Activated T-cell treated with anti-CD3 and anti-CD28 coated beads for 24 hours (primary cell): ENCODE measurements at regions not wholly inside any gene's neighbourhood (a gene's known extent, or its start where the extent isn't known, plus 50 kb on each side); places are given as distances from the start of the nearest gene placed in this dataset.
A peak's percentile ranks its signal among the peaks of the same experiment; 100 is the strongest.

Experiments
- DNase-seq: peaks from one replicate; pipeline ENCODE4 v3.0.0-alpha.2; 2020; ENCODE audit warnings: low read depth

DNA sequence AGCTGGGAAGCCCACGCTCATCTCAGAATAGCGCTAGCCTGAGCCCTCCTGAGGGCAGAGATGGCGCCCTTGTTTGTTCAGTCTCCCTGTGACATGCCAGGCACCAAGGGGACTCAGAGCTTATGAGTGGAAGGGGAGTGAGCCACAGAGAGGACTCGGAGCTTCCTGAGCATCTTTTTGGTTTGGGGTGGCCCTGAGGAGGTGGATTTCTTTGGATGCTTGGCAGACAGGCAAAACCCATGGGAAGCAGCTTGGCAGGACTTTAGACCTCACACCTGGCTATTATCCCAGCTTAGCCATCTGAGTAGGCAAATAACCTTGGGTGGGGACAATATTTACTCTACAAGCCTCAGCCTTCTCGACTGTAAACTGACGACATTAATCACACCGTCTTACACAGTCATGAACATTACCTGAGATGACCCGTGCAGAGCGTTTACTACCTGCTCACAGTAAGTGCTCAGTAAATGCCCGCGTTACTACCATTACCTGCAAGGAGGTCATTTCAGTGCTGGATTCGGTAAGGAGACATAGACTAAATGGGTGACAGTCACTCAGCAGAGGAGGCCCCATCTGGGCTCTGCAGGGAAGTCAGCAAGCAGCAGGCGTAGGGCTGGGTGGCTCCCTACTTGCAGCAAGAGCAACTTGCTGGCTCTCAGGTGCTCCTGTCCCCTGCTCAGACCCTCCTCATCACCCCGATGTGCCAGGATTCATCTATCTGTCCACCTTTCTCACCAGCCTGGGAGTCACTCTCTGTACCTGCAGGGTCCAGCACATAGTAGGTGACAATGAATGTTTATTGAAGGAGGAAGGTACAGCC lies 54.9 kb downstream of the KLHDC7A start:
- no peak for DNase-seq

DNA sequence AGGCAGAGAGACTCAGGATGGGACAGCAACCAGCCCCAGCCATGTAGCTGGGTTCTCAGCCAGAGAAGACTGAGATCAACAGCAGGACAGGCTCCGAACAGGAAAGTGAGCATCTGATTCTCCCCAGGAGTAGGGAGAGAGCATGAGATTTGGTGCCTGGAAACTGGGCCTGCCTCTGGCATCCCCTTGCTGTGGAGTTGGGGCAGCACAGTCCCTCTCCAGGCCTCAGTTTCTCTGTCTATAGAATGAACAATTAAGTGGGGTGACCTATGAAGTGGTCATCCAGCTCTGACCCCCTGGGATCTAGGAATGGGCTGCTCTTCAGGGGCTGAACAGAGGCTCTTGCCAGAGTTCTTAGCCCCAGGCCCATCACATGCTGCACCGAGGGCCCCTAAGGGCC lies 55.6 kb downstream of the KLHDC7A start:
- DNase-seq = no peak

DNA sequence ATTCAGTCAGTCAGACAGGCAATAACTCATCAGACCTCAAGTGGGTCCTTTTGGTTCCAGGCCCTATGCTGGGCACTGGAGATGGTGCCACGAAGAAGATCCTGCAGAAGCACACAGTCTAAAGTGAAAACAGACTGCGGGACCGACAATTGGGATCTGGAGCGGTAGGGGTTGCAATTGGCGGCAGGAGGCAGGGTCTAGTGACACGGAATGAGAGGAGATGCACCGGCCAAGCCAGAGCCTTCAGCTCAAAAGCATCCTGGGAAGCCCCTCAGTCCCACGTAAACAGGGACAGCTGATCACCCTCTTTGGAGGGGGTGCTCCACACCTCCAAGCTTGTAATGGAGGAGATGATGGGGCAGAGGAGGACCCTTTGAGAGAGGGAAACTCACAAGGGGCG lies 56.2 kb downstream of the KLHDC7A start:
- DNase-seq = no peak

DNA sequence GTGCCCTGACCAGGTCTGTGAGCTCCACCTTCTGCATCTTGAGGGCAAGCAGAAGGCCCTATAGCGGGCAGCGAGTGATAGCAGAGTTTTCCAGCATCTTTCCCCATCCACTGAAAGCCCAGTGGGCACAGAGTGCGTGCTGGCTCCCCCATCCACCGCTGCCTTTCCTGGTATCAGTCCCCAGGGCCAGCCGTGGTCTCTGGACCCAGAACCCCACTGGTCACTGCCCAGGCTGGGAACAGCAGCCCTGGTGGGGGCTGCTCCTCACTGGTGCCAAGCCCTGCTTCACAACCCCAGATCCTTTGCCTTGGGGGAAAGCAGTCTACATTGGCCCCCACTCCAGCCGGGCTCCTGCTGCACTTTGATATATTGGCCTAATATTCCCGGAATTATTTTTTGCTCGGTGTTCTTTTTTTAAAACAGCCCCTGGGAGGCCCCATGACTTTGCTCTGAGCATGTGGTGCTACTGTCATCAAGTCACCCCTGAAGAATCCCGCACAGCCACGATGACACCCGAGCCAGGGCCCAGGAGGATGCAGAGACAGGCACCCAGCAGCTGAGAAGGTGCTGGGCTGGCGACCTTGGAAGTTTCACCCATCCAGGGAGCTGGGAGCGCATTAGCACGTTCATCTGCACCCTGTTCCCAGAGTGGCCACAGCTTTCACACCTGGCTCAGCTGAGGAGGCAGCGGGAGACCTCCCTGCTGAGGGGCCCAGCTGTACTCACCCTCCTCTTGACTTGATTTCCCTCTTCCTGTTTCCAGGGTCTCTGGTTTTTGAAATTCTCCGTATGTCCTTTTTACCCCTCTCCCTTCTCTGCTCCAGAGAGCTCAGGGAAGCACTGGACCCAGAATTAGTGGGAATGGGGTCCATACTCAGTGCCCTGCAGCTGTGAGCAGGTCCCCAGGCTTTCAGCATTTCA lies 56.9 kb downstream of the KLHDC7A start:
- no peak for DNase-seq

DNA sequence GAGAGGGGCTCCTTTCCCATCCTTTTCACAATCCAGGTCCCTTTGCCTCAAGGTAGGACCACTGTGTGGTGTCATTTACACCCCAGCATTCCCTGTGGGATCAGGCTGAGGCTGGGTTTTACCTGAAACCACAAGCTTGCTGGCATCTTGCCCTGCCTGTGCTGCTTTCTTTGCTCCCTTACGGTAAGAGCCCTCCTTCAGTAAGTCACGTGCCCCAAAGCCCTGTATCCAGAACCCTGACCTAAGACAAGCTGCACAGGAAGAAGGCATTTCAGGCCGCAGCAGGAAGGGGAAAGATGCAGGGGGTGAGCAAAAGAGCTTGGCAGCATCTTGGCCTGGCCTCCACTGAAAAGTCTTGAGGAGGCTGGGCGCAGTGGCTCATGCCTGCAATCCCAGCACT lies 58.4 kb downstream of the KLHDC7A start:
- no peak for DNase-seq

DNA sequence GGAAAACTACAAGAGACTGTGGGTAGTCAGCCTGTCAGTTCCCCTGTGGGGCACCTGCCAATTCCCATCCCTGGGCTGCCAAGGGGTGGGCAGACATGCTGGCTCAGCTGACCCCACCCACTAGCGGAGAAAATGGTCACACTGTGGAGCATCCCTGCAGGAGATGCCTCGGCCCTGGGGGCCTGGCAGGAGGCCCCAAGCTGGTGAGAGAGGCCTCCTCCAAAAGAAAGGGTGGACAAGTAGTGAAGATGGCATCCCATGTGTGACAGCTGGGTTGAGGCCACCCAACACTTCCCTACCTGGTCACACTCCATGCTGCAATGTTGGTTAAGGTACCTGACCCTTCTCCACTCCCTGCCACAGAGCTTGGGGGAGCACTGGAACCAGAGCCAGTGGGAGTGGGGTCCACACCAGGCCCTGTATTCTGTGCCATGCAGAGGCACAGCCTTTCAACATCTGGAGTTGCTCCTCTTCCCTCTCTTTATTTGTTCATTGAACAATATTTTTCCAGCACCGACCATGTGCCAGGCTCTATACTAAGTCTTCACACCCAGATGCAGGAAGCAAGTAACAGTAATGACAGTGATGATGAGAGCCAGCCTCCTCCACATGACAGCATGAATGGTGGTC lies 59.5 kb downstream of the KLHDC7A start:
- DNase-seq = no peak

DNA sequence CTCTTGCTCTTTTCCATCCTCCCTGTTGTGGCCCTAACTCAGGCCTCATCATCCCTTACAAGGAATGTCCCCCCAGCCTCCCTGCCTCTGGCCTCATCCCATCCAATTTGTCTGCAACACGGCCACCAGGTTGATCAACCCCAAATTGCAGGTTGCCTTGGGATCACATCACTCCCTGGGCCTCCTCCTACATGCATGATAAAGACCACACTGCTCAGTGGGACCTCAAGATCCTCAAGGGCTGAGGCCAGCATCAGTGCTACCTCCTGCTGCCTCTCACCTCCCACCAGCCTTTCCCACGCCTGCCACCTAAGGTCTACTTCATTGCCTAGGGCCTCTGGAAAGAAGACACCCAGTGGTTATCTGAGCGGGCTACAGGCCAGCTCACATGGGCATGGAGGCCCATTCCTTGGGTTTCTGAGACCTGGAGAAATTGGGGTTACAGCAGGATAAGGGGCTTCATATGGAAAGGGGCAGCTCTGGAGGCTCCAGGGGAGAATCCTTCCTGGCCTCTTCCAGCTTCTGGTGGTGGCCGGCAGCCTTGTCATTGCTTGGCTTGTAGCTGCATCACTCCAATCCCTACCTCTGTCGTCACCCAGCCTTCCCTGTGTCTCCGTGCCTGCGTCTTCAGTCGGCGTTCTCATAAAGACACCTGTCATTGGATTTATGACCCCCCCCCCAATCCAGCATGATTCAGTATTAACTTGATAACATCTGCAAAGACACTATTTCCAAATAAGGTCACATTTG lies 60.5 kb downstream of the KLHDC7A start:
- no peak for DNase-seq

DNA sequence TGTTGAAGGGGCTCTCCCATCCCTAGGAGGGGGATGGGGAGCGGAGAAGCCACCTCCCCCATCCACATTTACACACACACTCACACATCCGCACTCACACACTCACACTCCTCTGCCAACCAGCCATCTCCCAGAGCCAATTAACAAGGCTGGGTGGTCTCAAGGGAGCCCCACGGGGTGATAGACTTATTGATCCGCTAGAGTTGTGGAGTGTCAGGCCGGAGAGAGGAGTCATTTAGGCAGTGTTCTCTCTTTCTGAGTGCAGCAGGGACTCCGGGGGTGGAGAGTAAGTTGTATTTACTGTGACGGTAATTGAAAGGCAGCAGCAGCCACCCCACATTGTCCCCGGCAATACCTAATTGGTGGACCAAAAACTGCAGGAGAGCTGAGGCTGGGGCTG lies 61.6 kb downstream of the KLHDC7A start:
- no peak for DNase-seq

DNA sequence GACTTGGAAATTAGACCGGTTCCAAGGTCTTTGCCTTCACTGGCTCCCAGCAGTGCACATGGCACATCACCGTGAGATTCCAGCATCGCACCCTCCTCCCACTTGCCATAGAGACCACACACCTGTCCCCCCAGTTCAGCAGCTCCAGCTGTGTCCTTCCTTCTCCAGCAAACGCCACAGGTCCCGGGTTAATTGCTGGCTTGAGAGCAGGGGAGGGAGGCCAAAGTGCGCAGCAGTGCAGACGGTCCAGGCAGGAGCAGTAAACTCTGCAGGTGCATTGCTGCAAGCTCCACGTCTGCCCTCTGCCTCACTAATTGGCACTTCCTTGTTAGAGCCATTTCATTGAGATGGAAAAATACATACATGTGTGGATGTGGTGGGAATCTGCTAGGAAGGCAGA lies 65.3 kb downstream of the KLHDC7A start:
- DNase-seq = no peak

DNA sequence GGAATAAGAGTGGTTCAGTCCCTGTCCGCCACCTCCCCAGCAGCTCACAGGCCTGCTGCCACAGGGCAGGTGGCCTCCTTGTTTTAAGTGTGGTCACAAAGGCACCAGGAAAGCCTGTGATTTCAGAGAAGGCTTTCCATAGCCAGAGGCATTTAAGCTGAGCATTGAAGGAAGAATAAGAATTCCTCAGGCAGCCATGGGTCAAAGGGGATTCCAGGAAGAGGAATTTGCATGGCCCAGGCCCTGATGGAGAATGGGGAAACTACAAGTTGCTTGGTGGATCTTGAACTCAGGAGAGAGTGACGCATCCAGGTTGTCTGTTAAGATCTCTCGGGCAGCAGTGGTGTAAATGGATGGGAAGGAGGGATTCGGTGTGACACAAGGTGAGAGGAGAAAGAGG lies 66.7 kb downstream of the KLHDC7A start:
- no peak for DNase-seq

DNA sequence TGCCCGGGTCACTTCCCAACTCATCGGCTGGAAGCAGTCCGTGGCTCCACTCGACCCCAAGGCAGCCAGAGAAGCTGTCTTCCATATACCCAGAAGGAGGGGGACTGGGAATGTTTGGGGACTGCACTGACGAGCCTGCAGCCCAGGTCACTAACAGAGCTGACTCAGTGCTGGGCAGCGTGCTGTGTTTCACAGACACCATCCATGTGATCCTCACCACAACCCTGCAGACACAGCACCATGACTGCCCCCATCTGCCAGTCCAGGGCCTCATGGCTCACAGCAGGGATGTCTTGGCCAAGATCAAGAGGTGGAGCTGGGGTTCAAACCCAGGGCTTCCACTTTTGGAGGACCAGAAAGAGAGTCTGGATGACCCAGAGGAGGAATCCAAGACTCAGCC lies 67.9 kb downstream of the KLHDC7A start:
- DNase-seq = no peak

DNA sequence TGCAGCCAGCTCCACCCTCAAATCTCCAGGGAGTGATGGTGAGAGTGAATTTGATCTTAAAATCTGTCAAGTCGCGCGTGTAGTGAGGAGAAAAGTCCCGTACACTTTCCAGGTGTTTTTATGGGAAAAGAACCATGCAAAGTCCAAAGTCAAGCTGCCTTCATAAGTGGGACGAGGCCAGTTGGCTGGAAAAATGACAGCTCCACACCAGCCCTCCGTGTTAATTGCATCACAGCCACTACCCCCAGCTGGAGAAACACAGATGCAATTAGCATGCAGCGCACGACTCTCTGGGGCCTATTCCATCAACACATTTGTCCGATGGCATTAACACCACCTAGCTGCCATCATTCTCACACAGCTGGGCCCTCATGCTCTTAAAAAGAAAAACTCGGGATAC lies 68.4 kb downstream of the KLHDC7A start:
- DNase-seq = no peak

DNA sequence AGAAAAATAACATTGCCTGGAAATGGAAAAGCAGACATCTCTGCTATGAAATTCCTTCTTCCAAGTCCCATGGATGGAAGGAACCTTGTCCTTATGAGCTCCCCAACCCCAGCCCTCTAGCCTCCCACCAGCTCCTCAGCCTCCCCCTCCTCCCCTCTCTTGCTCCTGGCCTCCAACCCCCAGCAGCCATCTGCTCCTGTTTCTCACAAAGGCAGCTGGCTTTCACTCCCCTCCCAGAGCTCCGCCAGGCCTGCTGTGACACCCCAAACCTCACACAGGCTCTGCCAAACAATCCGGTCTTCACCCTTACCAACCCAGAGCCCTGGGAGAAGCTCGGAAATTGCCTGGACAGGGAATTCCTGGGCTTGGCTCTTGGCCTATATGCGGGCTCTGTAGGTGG lies 69.2 kb downstream of the KLHDC7A start:
- no peak for DNase-seq

DNA sequence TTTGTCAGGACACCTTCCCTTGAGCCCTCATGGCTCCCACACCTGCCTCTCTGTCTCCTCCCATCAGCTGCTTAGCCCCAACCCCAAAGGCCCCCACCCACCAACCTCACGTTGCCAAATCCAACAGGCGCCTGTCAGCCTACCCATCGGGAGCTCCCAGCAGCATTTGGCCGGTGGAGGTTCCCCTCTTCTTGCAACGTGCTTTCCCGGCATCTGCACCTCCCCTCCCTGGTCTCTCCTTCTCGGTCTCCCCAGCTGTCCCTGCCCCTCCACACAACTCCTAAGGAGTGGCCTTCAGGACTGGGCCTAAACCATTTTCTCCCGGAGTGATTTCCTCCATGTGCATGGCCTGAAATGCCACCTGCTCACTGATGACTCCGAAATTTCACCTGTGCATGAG lies 71.9 kb downstream of the KLHDC7A start:
- no peak for DNase-seq

DNA sequence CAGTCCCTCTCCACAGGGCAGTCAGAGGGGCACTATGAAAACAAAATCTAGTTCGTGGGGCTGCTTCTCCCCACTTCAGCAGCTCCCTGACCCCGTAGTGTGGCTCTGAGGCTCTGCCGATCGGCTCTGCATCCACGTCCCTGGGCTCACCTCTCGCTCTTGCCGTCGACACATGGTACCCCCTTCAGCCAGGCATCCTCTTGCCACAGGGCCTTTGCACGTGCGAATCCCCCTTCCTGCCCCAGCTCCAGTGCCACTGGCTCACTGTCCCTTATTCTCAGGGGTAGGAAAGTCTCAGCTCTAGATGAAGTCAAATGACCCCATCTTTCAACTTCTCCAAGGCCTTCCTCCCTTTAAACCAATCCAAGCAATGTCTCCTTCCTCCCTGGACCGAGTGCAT lies 72.7 kb downstream of the KLHDC7A start:
- no peak for DNase-seq

DNA sequence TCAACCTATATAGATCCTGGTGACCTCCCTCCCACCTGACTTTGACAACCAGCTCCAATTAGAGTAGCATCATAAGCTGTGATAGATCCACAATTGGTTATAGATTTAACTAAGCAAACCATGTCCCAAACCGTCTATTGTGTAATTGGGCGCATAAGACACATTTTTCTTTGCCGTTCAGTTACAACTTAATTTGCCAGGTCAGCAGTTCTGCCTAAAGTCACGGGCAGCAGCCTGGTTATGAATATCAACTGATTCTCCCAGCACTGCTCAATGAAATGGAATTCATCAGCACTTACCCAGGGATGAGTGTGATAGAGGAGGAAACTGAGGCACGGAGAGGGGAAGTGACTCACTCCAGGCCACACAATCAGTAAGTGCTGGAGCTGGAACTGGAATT lies 73.4 kb downstream of the KLHDC7A start:
- no peak for DNase-seq

DNA sequence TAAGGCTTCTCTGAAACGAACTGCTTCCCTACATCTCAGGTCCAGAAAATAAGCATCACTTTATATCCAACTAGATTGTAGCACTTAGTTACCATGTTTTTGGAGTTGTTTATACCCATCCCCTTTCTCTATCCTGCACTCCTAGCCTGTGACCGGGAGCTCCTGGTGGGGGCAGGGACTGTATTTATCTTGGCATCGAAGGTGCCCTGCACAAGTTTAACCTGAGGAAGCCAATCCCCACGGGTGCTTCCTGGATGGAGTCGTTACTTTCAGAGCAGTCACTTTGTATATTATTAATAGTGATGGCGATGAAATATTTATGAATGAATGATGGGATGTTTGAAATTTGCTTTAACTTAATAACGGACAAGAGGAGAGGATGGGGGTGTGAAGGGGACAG lies 73.9 kb downstream of the KLHDC7A start:
- DNase-seq = no peak

DNA sequence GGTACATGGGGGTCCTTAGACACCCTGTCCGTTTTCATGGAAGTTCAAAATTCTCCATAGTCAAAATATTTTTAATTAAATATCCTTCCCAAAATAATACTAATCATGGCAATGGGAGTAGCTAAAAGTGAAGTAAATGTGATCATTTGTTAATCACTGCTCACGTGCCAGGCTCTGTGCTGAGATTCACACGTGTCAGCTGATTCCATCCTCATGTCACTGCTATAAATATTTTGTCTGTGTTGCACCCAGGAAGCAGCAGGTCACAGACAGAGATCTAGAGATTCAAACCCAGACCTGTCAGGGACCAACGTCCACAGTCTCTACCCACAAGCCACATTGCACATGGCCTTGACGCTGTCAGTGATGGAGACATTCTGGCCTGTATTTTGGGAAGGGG lies 74.3 kb downstream of the KLHDC7A start:
- no peak for DNase-seq

DNA sequence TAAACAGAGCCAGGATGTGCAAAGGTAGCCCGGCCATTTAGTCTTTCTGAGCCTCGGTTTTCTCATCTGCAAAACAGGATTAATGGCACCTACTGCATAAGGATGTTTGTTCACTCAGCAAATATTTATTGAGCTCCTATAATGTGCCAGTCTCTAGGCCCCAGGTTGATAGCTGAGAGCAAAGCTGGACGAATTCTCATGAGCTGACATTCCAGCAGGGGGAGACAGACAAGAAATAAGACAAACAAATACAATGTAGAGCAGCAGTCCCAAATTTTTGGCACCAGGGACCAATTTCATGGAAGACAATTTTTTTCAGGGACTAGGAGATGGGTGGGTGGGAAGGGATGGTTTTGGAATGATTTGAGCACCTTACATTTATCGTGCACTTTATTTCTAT lies 74.3 kb upstream of the PAX7 start:
- no peak for DNase-seq

DNA sequence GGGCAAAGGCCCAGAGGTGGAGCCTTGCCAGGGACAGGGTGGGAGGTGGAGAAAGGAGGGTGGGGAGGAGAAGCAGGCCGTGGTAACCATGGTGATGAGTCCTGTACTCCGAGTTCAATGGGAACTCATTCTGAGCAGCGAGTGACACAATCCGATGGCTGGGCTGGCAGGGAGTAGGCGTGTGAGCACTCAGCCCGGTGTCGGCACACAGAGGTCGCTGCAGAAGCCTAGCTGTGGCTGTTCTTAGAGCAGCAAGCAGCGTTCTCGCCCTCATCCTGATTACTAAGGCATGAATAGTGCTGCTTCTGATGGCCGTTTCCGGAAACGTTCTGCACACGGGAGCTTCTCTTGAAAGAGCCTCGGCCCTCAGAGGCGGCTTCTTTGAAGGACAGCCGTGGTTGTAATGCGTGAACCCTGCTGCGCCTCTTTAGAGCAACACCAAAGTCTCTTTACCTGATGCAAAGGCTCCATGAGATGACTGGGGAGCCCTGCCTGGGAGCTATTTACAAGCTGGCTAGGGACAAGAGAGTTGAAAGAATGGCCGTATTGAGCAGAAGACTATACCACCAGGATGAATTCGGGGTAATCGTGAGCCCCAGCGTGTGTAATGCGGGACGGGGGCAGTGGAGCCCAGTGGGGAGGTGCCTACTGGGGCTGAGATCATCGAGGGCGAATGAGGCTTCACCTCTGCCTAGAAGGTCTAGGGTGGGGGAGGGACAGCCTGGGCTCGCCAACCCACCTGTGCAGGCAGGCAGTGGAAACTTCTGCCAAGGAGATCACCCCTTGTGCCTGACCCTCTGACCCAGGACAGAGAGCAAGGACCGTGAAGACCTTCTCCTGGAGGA lies 72.8 kb upstream of the PAX7 start:
- peak; percentile 13 for DNase-seq

DNA sequence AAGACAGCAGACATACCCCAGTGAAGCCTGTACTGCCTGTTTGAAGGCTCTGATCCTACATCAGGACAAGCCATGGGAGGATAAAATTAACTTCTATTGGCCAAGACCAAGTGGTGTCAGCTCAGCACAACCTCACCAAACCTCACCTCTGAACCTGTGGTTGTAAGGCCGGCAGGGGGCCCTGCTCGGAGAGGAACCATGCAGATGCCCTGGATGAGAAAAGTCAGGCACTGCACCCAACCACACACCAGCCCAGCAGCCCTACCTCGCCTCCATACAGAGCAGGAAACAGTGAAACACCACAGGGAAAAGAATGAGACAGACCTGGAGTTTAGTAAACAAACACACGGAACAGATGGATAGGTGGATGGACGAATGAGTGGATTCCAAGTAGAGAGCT lies 70.0 kb upstream of the PAX7 start:
- DNase-seq = no peak
